ENCODE measurements at regions not wholly inside any gene's neighbourhood (a gene's known extent, or its start where the extent isn't known, plus 50 kb on each side); places are given as distances from the start of the nearest gene placed in this dataset.

DNA sequence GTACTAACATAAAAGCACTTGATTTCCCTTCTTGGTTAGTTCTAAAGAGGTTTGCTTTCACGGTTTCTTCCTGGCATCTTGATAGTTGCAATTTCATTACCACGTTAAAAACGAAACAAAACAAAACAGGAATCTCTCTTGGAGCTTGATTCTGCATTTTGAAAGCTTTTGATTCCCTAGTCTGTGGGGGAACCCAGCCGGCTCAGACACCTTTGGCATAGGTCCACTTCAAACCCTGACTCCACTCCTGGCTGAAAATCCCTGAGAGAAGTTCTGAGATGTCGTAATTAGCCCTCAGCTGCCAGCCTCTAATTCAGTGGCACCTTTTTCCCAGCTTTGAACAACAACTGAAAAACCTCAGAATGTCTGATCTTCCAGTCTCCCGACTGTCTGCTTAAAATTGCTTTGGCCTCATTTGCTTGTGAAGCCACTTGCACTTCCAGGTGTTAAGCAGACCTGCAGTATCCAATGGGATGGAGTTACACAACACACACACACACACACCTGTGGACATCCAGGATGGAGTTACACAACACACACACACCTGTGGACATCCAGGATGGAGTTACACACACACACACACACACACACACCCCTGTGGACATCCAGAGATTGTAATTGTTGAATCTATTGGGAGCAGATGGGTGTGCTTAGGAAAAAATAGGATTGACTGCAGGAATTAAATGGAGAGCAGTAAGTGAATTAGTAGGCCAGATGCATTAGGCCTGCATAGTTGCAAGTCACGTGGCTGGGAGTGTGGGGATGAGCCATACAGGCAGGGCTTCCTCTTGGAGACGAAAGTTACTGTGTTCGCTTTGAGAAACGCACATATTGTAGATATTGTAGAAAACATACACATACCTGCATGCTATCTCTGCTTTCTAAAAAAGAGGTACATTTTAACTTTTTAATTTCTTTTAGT lies 285.6 kb upstream of the FMN2 start:
- no peak for DNase-seq (ENCODE audit: extremely low read depth in 1 of 11, low read depth in 9 of 11, low spot score in 4 of 11)

DNA sequence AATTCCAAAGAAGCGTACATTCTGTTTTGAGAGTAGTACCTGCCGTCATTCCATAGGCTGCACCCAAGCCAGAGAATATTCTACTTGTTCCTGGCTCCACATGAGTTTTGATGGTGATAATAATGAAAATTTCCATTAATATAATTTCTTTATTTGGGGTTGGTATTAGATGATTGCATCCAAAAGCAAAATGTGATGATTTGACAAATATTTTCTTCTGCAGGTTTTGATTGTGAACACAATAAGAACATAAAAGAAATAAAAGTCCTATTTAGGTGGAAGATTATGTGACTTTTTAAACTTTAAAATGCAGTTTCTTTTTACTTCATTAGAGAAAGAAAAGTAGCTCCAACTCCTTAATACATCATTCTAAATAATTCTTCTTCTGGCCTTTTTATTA lies 284.8 kb upstream of the FMN2 start:
- DNase-seq (ENCODE audit: extremely low read depth in 1 of 11, low read depth in 9 of 11, low spot score in 4 of 11), result no peak

DNA sequence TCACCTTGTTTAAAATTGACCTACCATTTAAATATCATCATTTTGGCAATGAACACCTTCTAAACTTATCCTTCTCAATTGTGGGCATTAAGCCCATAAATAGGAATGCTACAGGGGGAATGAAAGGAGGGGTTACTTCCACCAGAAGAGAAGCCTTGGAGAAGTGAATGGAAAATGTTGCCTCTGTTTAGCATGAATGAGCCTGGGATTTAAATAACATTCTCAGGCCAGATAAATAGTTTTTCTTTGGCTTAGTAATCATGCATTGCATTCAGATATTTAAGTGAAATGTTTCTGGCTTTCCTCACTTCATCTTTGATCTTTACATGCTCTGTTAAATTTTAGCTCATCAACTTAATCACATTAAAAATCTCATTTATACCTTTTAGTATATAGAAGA lies 284.3 kb upstream of the FMN2 start:
- DNase-seq (ENCODE audit: extremely low read depth in 1 of 11, low read depth in 9 of 11, low spot score in 4 of 11), result no peak

DNA sequence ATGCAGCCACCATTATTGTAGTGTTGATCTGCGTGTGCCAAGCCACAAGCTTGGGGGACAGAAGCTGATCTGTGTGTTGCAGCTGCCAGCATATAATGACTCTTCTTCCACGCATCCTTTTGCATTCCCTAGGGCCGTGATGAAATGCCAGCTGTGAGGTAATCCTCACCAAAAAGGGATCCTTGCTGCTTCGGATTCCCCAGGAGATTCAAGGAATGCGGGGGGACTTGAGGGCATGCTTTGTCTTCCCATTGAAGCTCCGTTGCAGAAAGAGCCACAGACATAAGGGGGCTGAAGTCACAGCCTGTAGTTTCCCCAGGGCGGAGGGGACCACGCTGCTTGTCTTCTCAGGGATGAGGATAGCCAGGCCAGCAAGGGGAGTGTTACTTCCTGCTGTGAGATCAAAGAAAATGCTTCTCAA lies 281.6 kb upstream of the FMN2 start:
- peak in 1 of 11 donors; percentile 24 for DNase-seq (ENCODE audit: extremely low read depth in 1 of 11, low read depth in 9 of 11, low spot score in 4 of 11)

DNA sequence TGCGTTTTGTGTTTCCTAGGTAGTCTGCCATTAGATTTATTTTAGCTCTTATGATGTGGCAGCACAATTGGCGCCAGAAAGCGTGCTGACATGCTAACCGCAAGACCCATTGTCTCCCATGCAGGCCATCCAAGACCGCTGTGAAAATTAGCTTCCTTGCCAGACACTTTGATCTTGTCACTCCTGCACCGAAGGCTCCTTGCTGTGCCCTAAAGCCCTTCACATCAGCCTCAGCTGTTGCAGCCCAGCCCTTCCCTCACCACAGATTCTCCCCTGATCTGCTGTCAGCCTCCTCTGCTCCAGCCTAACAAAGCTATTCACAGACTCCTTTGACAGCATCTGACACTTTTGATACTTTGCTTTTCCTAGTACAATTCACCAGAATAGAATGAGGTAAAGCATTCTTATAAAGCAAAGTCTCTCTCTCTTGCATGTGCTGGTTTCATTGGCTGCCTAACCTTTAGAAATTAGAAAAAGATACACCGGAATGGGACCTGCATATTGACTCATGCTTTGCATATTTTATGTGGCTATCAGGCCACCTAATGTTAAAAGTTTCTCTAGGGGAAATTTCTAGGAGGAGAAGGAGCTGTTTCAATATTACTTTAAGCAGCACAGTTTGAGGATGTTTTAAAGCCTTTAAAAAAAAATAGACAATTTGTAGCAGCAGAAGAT lies 280.3 kb upstream of the FMN2 start:
- no peak for DNase-seq (ENCODE audit: extremely low read depth in 1 of 11, low read depth in 9 of 11, low spot score in 4 of 11)

DNA sequence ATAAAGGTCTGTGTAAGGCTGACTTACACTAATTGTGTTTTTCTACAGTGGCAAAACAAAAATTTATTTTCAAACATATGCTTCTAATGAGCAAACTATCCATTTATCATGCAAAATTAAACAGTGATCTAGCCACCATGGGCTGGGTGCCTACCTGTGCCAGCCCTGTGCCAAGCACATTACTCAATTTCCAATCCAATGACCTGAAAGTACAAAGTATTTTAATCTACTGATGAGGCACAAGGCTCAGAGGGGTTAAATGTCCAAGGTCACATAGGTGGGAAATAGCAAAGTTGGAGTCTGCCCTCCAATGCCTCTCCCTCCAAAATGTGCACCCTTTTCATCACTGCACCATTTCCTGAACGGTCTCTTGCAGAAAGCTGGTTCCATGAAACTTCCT lies 279.1 kb upstream of the FMN2 start:
- DNase-seq (ENCODE audit: extremely low read depth in 1 of 11, low read depth in 9 of 11, low spot score in 4 of 11), result no peak

DNA sequence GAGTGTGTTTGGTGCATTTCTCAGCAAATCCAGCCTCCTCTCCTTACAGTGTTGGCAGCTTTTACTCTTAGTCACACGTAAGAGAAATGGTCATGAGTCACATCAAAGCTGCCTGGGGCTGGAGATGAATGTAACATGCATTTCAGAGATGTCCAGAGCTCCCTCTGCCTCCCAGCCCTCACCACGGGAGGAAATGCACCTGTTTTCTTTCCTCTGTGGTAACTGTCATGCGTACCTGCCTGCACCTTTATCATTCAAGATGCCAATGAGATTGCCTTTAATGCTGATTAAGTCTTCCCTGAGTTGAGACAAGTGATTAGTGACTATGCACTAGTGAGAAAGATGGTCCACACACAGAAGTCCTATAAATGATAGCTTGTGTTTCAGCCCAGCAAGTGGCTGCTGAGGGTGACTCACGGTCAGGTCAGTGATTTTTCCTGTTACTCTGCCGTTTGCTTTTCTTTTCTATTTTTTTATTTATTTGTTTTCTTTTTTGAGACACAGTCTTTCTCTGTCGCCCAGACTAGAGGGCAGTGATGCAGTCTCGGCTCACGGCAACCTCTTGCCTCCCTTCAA lies 277.3 kb upstream of the FMN2 start:
- no peak for DNase-seq (ENCODE audit: extremely low read depth in 1 of 11, low read depth in 9 of 11, low spot score in 4 of 11)

DNA sequence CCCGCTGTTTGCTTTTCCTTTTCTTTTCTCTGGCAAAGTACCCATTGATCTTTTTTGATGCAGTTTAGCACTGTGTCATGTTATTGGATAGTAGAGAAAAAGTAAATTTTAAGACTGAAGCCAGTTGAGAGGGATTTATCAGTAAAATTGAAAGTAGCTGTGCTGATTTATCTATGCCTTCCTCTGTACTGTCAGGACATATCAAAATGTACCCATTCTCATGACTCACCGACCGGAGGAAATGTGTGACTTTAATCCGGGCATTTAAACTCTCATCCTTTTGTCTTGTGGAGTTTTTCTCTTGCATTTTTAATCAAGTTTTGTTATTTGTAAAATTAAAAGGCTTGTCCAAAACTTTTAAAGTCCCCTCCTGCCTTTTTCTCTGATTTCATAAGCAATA lies 276.6 kb upstream of the FMN2 start:
- DNase-seq (ENCODE audit: extremely low read depth in 1 of 11, low read depth in 9 of 11, low spot score in 4 of 11), result no peak

DNA sequence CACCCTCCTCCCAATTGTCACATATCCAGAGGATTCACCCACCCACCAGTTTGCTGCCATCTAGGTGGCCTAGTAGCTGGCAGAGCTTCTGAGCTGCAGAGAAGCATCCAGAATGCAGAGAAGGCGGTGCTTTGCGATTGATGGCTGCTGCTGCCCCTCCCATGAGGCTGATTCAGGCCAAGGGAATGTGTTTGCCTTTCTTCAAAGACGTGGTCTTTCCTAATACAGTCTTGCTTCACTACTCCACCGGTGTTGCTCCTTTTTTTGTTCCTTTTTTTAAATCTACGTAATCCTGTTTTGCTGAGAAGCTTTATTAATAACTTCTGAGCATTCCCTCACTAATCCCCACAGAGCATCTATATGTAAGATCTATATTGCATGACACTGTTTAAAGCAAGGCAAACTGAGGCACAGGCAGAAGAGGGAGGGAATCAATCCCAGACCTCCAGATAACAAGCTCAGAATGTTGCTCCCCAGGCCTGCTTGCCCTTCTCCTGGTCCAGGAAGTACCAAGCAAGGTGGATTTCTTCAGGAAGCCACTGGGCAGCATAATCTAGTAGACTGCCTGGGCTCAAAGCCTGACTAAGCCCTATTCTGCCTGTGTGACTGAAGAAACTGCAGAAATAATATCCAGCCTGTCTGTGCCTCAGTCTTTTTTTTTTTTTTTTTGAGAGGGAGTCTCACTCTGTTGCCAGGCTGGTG lies 275.5 kb upstream of the FMN2 start:
- DNase-seq (ENCODE audit: extremely low read depth in 1 of 11, low read depth in 9 of 11, low spot score in 4 of 11), result no peak

DNA sequence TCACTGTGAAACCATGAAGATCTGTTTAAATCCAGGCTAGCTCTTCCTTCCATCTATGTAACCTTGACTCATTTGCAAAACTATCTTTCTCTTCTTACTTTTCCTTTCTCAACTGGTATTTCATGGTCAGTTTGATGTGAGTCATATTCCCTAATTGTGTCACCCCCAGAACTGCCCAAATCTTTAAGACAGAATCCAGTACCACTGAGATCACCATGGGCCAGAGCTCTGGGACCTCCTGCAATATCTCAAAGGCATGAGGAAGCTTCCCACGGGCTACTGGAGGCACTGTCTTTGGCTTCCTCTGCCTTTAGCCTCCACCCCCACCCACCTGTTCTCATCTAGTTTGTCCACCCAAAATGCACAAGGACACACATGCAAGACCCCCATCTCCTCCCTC lies 274.4 kb upstream of the FMN2 start:
- DNase-seq (ENCODE audit: extremely low read depth in 1 of 11, low read depth in 9 of 11, low spot score in 4 of 11), result no peak

DNA sequence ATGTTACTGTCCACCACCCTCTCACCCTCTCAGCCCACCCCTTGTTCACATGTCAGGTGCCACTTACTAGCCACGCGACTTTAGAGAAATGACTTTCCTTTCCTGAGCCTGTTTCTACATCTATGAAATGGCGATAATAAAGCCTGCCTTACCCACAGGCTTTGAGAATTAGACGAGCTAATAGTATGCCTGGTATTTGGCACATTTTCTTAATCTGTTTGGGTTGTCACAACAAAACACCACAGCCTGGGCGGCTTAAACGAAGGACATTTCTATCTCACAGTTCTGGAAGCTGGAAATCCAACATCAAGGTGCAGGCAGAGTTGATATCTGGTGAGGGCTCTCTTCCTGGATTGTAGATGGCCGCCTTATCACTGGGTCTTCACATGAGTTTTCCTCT lies 273.9 kb upstream of the FMN2 start:
- no peak for DNase-seq (ENCODE audit: extremely low read depth in 1 of 11, low read depth in 9 of 11, low spot score in 4 of 11)

DNA sequence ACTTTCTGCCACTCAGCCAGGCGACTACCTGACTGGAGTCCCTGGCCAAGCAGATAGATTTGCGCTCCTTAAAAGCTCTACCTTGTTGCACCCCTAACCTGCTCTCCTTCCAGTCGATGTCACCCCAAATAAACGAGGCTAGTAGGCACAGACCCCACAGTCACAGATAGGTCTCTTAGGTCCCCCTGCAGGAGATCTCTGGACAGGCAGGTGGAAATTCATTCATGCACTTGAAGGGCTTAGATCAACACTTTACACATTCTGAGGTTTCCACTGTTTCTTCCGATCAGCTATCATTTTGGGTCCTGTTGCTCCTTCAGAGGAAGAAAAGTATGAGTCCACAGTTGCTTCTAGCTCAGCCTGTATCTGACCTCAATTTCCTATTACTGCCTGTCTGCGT lies 272.6 kb upstream of the FMN2 start:
- no peak for DNase-seq (ENCODE audit: extremely low read depth in 1 of 11, low read depth in 9 of 11, low spot score in 4 of 11)

DNA sequence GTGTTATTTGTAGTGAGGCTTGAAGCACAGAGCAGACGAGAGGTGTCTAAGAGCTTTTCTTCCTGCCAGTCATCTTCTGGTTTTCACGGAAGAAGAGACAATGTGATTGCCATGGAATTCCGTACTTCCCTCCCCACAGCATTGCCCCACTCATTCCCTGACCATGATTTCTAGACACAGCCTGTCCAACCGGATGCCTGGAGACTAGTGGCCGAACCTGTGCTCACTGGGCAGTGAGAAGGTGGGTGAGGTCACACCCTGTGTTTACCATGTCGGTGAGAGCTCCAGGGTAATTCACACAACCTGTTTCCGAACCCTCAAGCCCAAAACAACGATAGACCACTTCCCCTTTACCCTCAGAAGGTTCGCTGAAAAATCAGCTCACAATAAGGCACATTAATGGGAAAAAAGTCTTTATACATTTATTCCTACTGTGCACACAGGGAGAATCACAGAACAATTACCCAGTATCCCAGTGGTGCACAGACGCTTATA lies 271.9 kb upstream of the FMN2 start:
- no peak for DNase-seq (ENCODE audit: extremely low read depth in 1 of 11, low read depth in 9 of 11, low spot score in 4 of 11)

DNA sequence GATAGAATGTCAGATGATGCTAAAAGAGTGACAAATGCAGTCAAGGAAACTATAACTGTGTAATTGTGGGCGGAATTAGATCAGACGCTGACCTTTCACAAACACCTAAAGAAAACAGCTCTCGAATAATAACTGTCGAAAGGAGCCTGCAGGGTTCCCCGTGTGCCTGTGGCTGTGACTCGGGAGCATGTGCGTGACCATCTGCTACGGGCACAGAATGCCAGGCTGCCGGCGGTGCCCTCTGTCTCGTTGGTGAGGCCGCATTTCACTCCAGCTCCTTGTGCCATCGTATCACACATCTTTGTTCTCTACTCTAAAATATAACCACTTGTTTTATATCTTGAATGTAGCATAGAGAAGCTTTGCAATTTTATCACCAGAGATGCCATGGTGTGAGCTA lies 267.8 kb upstream of the FMN2 start:
- DNase-seq (ENCODE audit: extremely low read depth in 1 of 11, low read depth in 9 of 11, low spot score in 4 of 11), result no peak

DNA sequence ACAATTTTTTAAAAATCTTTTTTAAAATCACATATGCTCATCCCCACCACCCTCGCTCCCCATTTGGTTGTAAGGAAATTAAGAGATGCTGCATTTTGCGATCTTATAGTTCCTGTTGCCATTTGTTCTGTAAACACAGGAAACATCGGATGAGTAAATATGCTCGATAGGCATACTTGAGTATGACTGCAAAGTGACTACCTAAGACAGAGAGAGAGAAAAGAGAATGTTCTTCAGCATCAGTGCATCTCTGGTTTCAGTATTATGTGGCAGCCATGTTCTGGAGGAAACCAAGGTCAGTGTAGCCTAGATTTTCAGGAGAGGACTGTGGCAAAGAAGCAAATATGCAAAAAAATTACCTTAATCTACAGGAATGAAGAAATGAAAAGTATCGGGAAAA lies 265.5 kb upstream of the FMN2 start:
- no peak for DNase-seq (ENCODE audit: extremely low read depth in 1 of 11, low read depth in 9 of 11, low spot score in 4 of 11)

DNA sequence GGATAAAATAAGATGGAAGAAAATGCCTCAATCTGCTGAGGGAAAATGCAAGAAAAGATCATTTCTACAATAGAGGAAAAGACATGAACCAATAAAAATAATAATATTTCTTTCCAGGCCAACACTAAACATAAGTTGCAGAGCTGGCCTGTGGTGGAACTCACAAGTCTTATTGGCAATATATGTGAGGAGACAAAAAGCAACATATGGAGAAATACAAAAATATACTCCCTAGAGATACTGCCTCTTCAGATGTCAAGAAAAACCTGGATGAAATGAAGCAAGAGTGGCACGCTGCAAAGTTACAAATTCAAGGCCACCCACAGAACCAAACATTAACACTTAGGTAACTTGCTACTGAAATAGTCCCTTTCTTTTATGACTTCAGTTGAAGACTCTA lies 264.9 kb upstream of the FMN2 start:
- no peak for DNase-seq (ENCODE audit: extremely low read depth in 1 of 11, low read depth in 9 of 11, low spot score in 4 of 11)

DNA sequence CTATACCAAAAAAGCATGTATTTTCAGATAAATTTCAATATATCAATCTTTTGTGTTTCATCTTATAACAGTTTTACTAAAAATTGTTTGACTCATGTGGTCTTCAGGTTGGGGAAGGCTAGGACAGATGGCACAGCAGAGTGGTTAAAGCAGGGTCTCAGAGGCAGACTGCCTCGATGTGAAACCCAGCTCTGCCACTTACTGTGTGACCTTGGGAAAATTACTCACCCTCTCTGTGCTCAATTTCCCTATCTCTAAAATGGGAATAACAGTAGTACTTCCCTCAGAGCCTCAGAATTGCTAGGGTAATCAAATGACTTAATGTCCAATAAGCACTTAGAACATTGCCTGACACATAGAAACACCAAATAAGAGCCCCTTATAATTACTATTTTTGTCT lies 262.1 kb upstream of the FMN2 start:
- DNase-seq (ENCODE audit: extremely low read depth in 1 of 11, low read depth in 9 of 11, low spot score in 4 of 11), result no peak

DNA sequence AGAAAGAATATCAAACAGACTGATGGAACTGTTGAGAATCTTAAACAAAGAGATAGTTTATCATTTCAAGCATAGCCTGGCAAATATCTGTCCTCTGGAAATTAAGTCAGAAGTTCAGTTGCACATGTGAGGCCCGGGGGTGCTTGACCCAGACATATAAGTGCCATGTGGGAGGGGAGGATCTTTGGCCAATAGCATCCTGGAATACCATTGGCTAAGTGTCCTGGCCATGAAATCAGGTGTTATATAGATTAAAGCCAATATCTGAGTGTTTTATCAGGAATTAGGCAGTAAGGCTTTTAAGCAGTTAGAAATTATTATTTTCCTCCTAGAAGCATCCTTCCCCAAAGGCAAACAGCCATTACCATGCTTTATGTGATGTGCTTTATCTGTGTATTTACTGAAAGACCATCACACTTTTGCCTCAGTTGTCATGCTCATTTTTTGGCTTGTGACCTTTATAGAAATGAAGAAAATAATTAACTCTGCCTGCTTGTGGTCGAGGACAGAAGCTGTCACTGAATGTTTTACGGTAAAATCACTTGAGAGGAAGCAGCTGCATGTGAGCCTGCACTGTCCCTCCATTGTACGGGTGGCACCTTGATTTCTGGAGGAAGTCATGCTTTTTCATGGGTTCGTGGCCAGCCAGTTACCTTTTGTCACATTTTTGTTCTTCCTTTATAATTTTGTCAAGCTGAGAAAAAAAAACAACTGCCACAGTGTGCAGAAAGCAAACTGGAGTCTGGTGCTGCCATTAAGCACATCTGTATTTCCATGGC lies 259.9 kb upstream of the FMN2 start:
- no peak for DNase-seq (ENCODE audit: extremely low read depth in 1 of 11, low read depth in 9 of 11, low spot score in 4 of 11)

DNA sequence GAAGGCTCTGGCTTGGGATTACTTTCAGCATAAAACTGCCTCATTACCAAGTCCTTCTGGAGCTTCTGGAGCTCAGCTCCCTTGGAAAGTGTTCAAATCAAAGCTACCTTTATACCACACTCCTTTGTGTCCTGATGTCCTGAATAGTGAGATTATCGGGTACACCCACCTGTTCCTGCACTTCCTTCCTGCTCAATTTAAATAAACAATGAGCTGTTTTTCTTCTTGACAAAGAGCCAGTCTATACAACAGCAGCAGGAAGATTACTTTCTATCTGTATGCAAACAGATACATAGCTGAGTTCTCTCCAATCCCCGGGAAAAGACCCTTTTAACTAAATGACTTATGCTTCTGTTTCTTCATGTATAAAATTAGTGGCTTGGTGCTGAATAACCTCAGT lies 258.0 kb upstream of the FMN2 start:
- DNase-seq (ENCODE audit: extremely low read depth in 1 of 11, low read depth in 9 of 11, low spot score in 4 of 11), result no peak
